ENCODE measurements at regions not wholly inside any gene's neighbourhood (a gene's known extent, or its start where the extent isn't known, plus 50 kb on each side); places are given as distances from the start of the nearest gene placed in this dataset.
"Not testable (repeated sequence)": the region's sequence is repeated elsewhere in the genome, so short reads cannot be mapped to it uniquely, and the experiment has no call there.

- no peak overlapping the region for H3K9ac ChIP-seq (ENCODE audit: low read length)
- peaks cover 3% of the 10 kb centered on the region for H3K4me1 ChIP-seq (ENCODE audit: control insufficient read depth, insufficient read depth, low read length)
Measured at GRCh38 chr3:177333533-177334520, 136.5 kb upstream of the TBL1XR1 start.

GRCh38 chr3:177334803-177335202 lies 137.5 kb upstream of the TBL1XR1 start:
- Histone ChIP-seq H3K27me3 (ENCODE audit: control insufficient read depth, insufficient read depth, low read length) (no peaks in the 10 kb centered on the region), H3K4me3 (ENCODE audit: low read length) (no peak overlapping the region), H3K36me3 (ENCODE audit: control insufficient read depth, insufficient read depth, low read length) (no peaks in the 10 kb centered on the region), H3K4me1 (ENCODE audit: control insufficient read depth, insufficient read depth, low read length) (peaks cover 3% of the 10 kb centered on the region), H3K27ac (ENCODE audit: low read depth, low read length) (no peak overlapping the region), H3K9ac (ENCODE audit: low read length) (no peak overlapping the region)

More at GRCh38 chr3:177333533-177334520, 136.5 kb upstream of the TBL1XR1 start:
- Histone ChIP-seq H3K27me3 (ENCODE audit: control insufficient read depth, insufficient read depth, low read length) (no peaks in the 10 kb centered on the region), H3K4me3 (ENCODE audit: low read length) (no peak overlapping the region), H3K27ac (ENCODE audit: low read depth, low read length) (no peak overlapping the region), H3K36me3 (ENCODE audit: control insufficient read depth, insufficient read depth, low read length) (no peaks in the 10 kb centered on the region)

GRCh38 chr3:177335728-177336127 lies 138.4 kb upstream of the TBL1XR1 start:
- no peak overlapping the region for H3K27ac ChIP-seq (ENCODE audit: low read depth, low read length)
- H3K36me3 ChIP-seq (ENCODE audit: control insufficient read depth, insufficient read depth, low read length) = no peaks in the 10 kb centered on the region
- no peaks in the 10 kb centered on the region for H3K27me3 ChIP-seq (ENCODE audit: control insufficient read depth, insufficient read depth, low read length)
- peaks cover 3% of the 10 kb centered on the region for H3K4me1 ChIP-seq (ENCODE audit: control insufficient read depth, insufficient read depth, low read length)
- no peak overlapping the region for H3K4me3 ChIP-seq (ENCODE audit: low read length)
- no peak overlapping the region for H3K9ac ChIP-seq (ENCODE audit: low read length)

- Histone ChIP-seq H3K27ac (ENCODE audit: low read depth, low read length) (no peak overlapping the region), H3K36me3 (ENCODE audit: control insufficient read depth, insufficient read depth, low read length) (no peaks in the 10 kb centered on the region), H3K4me1 (ENCODE audit: control insufficient read depth, insufficient read depth, low read length) (peaks cover 3% of the 10 kb centered on the region), H3K4me3 (ENCODE audit: low read length) (no peak overlapping the region), H3K9ac (ENCODE audit: low read length) (no peak overlapping the region), H3K27me3 (ENCODE audit: control insufficient read depth, insufficient read depth, low read length) (no peaks in the 10 kb centered on the region)
Measured at GRCh38 chr3:177336873-177337450, 139.7 kb upstream of the TBL1XR1 start.

GRCh38 chr3:177337541-177338331 lies 140.5 kb upstream of the TBL1XR1 start:
- no peaks in the 10 kb centered on the region for H3K27me3 ChIP-seq (ENCODE audit: control insufficient read depth, insufficient read depth, low read length)
- peaks cover 3% of the 10 kb centered on the region for H3K4me1 ChIP-seq (ENCODE audit: control insufficient read depth, insufficient read depth, low read length)
- H3K27ac ChIP-seq (ENCODE audit: low read depth, low read length) = no peak overlapping the region
- H3K4me3 ChIP-seq (ENCODE audit: low read length) = no peak overlapping the region
- H3K36me3 ChIP-seq (ENCODE audit: control insufficient read depth, insufficient read depth, low read length) = no peaks in the 10 kb centered on the region
- H3K9ac ChIP-seq (ENCODE audit: low read length) = no peak overlapping the region

GRCh38 chr3:177338697-177339219 lies 141.5 kb upstream of the TBL1XR1 start:
- no peak overlapping the region for H3K4me3 ChIP-seq (ENCODE audit: low read length)
- H3K27me3 ChIP-seq (ENCODE audit: control insufficient read depth, insufficient read depth, low read length) = no peaks in the 10 kb centered on the region
- H3K27ac ChIP-seq (ENCODE audit: low read depth, low read length) = no peak overlapping the region
- H3K36me3 ChIP-seq (ENCODE audit: control insufficient read depth, insufficient read depth, low read length) = no peaks in the 10 kb centered on the region
- H3K4me1 ChIP-seq (ENCODE audit: control insufficient read depth, insufficient read depth, low read length) = peaks cover 6% of the 10 kb centered on the region
- H3K9ac ChIP-seq (ENCODE audit: low read length) = no peak overlapping the region

- not testable (repeated sequence) for H3K36me3 ChIP-seq (ENCODE audit: control insufficient read depth, insufficient read depth, low read length); H3K27ac ChIP-seq (ENCODE audit: low read depth, low read length); H3K27me3 ChIP-seq (ENCODE audit: control insufficient read depth, insufficient read depth, low read length); H3K4me1 ChIP-seq (ENCODE audit: control insufficient read depth, insufficient read depth, low read length); H3K4me3 ChIP-seq (ENCODE audit: low read length); H3K9ac ChIP-seq (ENCODE audit: low read length)
Measured at GRCh38 chr3:177339220-177339703, 142.0 kb upstream of the TBL1XR1 start.

GRCh38 chr3:177340243-177340830 lies 143.1 kb upstream of the TBL1XR1 start:
- H3K36me3 ChIP-seq (ENCODE audit: control insufficient read depth, insufficient read depth, low read length) = no peaks in the 10 kb centered on the region
- no peak overlapping the region for H3K27ac ChIP-seq (ENCODE audit: low read depth, low read length)
- no peaks in the 10 kb centered on the region for H3K27me3 ChIP-seq (ENCODE audit: control insufficient read depth, insufficient read depth, low read length)
- H3K4me1 ChIP-seq (ENCODE audit: control insufficient read depth, insufficient read depth, low read length) = peaks cover 17% of the 10 kb centered on the region
- no peak overlapping the region for H3K4me3 ChIP-seq (ENCODE audit: low read length)
- no peak overlapping the region for H3K9ac ChIP-seq (ENCODE audit: low read length)

- no peak overlapping the region for H3K27ac ChIP-seq (ENCODE audit: low read depth, low read length)
- H3K9ac ChIP-seq (ENCODE audit: low read length) = no peak overlapping the region
- H3K4me1 ChIP-seq (ENCODE audit: control insufficient read depth, insufficient read depth, low read length) = peaks cover 29% of the 10 kb centered on the region
- H3K36me3 ChIP-seq (ENCODE audit: control insufficient read depth, insufficient read depth, low read length) = no peaks in the 10 kb centered on the region
- no peaks in the 10 kb centered on the region for H3K27me3 ChIP-seq (ENCODE audit: control insufficient read depth, insufficient read depth, low read length)
- H3K4me3 ChIP-seq (ENCODE audit: low read length) = no peak overlapping the region
Measured at GRCh38 chr3:177341736-177342419, 144.6 kb upstream of the TBL1XR1 start.

- H3K27me3 ChIP-seq (ENCODE audit: control insufficient read depth, insufficient read depth, low read length) = no peaks in the 10 kb centered on the region
- no peak overlapping the region for H3K9ac ChIP-seq (ENCODE audit: low read length)
- H3K36me3 ChIP-seq (ENCODE audit: control insufficient read depth, insufficient read depth, low read length) = no peaks in the 10 kb centered on the region
- H3K4me1 ChIP-seq (ENCODE audit: control insufficient read depth, insufficient read depth, low read length) = peaks cover 26% of the 10 kb centered on the region
- H3K4me3 ChIP-seq (ENCODE audit: low read length) = no peak overlapping the region
- H3K27ac ChIP-seq (ENCODE audit: low read depth, low read length) = no peak overlapping the region
Measured at GRCh38 chr3:177343122-177343625, 145.9 kb upstream of the TBL1XR1 start.

Data from rectal smooth muscle tissue (tissue), 1 donor.